Right renal cortex interstitium (tissue), 3 donors: ENCODE measurements at regions not wholly inside any gene's neighbourhood (a gene's known extent, or its start where the extent isn't known, plus 50 kb on each side); places are given as distances from the start of the nearest gene placed in this dataset.
"Not testable (repeated sequence)": the region's sequence is repeated elsewhere in the genome, so short reads cannot be mapped to it uniquely, and the experiment has no call there.

ENCODE experiments used
- DNase-seq, 3 donors: peaks; one replicate each; pipeline ENCODE4 v3.0.0-alpha.2; 2013; ENCODE audit warnings: low read depth in 3 of 3, low spot score in 2 of 3

- not testable (repeated sequence) for DNase-seq
Measured at GRCh38 chr7:153974603-153975002, 77.6 kb upstream of the DPP6 start.

GRCh38 chr7:153976745-153977144 lies 75.5 kb upstream of the DPP6 start:
- DNase-seq: not testable (repeated sequence)

- DNase-seq: not testable (repeated sequence)
Measured at GRCh38 chr7:153983186-153983585, 69.0 kb upstream of the DPP6 start.

- not testable (repeated sequence) for DNase-seq
Measured at GRCh38 chr7:153989066-153989627, 63.1 kb upstream of the DPP6 start.

- DNase-seq: not testable (repeated sequence)
Measured at GRCh38 chr7:153989742-153990425, 62.3 kb upstream of the DPP6 start.

- not testable (repeated sequence) for DNase-seq
Measured at GRCh38 chr7:153991471-153991870, 60.7 kb upstream of the DPP6 start.

- DNase-seq: not testable (repeated sequence)
Measured at GRCh38 chr7:153993402-153993801, 58.8 kb upstream of the DPP6 start.

- DNase-seq: not testable (repeated sequence)
Measured at GRCh38 chr7:153998896-153999295, 53.3 kb upstream of the DPP6 start.
